DOHH2 (cell line): ENCODE measurements at regions not wholly inside any gene's neighbourhood (a gene's known extent, or its start where the extent isn't known, plus 50 kb on each side); places are given as distances from the start of the nearest gene placed in this dataset.

Experiments
- H3F3A ChIP-seq: fragments of 200-600 bp; sonication (generic), shearing (Covaris generic); 2 replicates; pipeline ENCODE4 v1.6.0; 2016; ENCODE audit warnings: antibody characterized with exemption, mild to moderate bottlenecking; ENCODE audit not compliant: control insufficient read depth, insufficient read depth
- H3K27ac ChIP-seq: fragments of 200-600 bp; sonication (generic); 2 replicates; pipeline ENCODE4 v1.5.1; 2014; ENCODE audit warnings: low read depth, mild to moderate bottlenecking, low read length, moderate library complexity
- H3K27me3 ChIP-seq: fragments of 200-600 bp; sonication (generic); 2 replicates; pipeline ENCODE4 v1.6.1; 2014; ENCODE audit warnings: mild to moderate bottlenecking, low read length, mixed read lengths; ENCODE audit not compliant: control insufficient read depth
- H3K36me3 ChIP-seq: fragments of 200-600 bp; sonication (generic); 2 replicates; pipeline ENCODE4 v1.6.1; 2014; ENCODE audit warnings: mild to moderate bottlenecking, low read length, moderate library complexity, mixed read lengths; ENCODE audit not compliant: control insufficient read depth
- H3K4me1 ChIP-seq: fragments of 200-600 bp; sonication (generic); 2 replicates; pipeline ENCODE4 v1.6.1; 2014; ENCODE audit warnings: mild to moderate bottlenecking, low read length, mixed read lengths; ENCODE audit not compliant: control insufficient read depth
- H3K4me2 ChIP-seq: fragments of 200-600 bp; sonication (generic); 2 replicates; pipeline ENCODE4 v1.6.0; 2014; ENCODE audit warnings: mild to moderate bottlenecking, low read length, moderate library complexity
- H3K4me3 ChIP-seq: fragments of 200-600 bp; sonication (generic); 2 replicates; pipeline ENCODE4 v1.5.1; 2014; ENCODE audit warnings: mild to moderate bottlenecking, low read length, mixed read lengths
- H3K79me2 ChIP-seq: fragments of 200-600 bp; sonication (generic); 2 replicates; pipeline ENCODE4 v1.6.1; 2014; ENCODE audit warnings: mild to moderate bottlenecking, low read length, mixed read lengths; ENCODE audit not compliant: control insufficient read depth
- H3K9me2 ChIP-seq: fragments of 200-600 bp; sonication (generic); replicated peaks from 2 replicates; pipeline ENCODE4 v1.6.1; 2014; ENCODE audit warnings: mild to moderate bottlenecking, low read length, mixed read lengths; ENCODE audit not compliant: control insufficient read depth
- H3K9me3 ChIP-seq: fragments of 200-600 bp; sonication (generic); 2 replicates; pipeline ENCODE4 v1.6.1; 2014; ENCODE audit warnings: antibody characterized with exemption, low read length, mixed read lengths; ENCODE audit not compliant: control insufficient read depth, insufficient read depth
- H4K20me1 ChIP-seq: fragments of 200-600 bp; sonication (generic); 2 replicates; pipeline ENCODE4 v1.6.0; 2014; ENCODE audit warnings: low read depth, mild to moderate bottlenecking, antibody characterized with exemption, low read length, moderate library complexity; ENCODE audit not compliant: control insufficient read depth, insufficient read depth
- EZH2phosphoT487 ChIP-seq: fragments of 200-600 bp; sonication (generic); IDR thresholded peaks from 2 replicates; pipeline ENCODE4 v1.6.1; 2017; ENCODE audit warnings: borderline replicate concordance, mild to moderate bottlenecking, antibody characterized with exemption, low read length, moderate library complexity, mixed read lengths
- TF ChIP-seq, protein P1 (sequence below): fragments of 200-600 bp; sonication (generic); IDR thresholded peaks from one replicate; pipeline ENCODE4 v1.5.1; 2014; ENCODE audit warnings: antibody characterized with exemption, mild to moderate bottlenecking, low read depth, low read length; ENCODE audit not compliant: poor library complexity, severe bottlenecking

DNA sequence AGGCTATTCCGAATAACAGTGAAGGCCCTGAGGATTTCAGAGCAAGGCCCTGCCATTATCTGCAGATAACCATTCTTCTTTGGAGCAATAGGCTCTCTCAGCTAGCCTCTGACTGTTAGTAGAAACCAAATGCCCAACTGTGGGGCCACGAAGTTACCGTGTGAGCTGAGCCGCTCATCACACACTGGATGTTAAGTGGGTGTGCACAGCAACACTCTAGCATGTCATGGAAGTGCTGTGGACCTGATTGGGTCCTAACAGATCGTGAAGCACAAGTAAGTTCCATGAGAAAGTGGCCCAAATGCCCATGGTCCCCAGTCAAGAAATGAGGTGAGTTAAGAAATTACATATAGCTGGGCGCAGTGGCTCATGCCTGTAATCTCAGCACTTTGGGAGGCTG lies 190.4 kb downstream of the ALG10 start:
- Histone ChIP-seq H3K27ac (no peak overlapping the region), H3K9me3 (no peaks in the 10 kb centered on the region; the same call in 1 of the 2 replicates), H3K4me3 (no peak overlapping the region), H3K27me3 (no peaks in the 10 kb centered on the region), H3K4me1 (no peaks in the 10 kb centered on the region), H3F3A (no peaks in the 10 kb centered on the region), H3K9me2 (no peaks in the 10 kb centered on the region), H3K36me3 (no peaks in the 10 kb centered on the region), H4K20me1 (no peaks in the 10 kb centered on the region), H3K79me2 (no peaks in the 10 kb centered on the region), H3K4me2 (no peak overlapping the region)
- TF ChIP-seq EZH2phosphoT487, result no peak
- TF ChIP-seq, protein P1, sequence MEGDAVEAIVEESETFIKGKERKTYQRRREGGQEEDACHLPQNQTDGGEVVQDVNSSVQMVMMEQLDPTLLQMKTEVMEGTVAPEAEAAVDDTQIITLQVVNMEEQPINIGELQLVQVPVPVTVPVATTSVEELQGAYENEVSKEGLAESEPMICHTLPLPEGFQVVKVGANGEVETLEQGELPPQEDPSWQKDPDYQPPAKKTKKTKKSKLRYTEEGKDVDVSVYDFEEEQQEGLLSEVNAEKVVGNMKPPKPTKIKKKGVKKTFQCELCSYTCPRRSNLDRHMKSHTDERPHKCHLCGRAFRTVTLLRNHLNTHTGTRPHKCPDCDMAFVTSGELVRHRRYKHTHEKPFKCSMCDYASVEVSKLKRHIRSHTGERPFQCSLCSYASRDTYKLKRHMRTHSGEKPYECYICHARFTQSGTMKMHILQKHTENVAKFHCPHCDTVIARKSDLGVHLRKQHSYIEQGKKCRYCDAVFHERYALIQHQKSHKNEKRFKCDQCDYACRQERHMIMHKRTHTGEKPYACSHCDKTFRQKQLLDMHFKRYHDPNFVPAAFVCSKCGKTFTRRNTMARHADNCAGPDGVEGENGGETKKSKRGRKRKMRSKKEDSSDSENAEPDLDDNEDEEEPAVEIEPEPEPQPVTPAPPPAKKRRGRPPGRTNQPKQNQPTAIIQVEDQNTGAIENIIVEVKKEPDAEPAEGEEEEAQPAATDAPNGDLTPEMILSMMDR, result no peak

DNA sequence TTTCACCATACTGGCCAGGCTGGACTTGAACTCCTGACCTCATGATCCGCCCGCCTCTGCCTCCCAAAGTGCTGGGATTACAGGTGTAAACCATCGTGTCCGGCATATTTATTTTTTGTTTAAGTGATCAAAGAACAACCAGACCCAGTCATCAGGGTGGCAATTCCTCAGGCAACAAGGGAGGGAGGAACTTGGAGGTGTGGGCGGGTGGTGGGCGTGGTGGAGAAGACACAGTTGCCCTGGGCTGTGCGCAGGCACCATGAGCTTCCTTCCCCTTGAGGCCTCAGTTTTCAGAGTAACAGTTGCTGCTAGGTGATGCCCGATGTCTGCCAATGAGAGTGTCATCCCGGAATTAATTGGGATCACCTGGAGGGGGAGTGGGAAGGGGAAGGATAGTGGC lies 191.7 kb downstream of the ALG10 start:
- no peaks in the 10 kb centered on the region for H3K79me2 ChIP-seq
- H3K27ac ChIP-seq, result no peak overlapping the region
- no peak overlapping the region for H3K4me3 ChIP-seq
- no peaks in the 10 kb centered on the region for H3K9me3 ChIP-seq
- peaks cover 3% of the 10 kb centered on the region; the same call in 1 of the 2 replicates for H3K4me1 ChIP-seq
- H3K36me3 ChIP-seq, result no peaks in the 10 kb centered on the region
- no peaks in the 10 kb centered on the region for H3K27me3 ChIP-seq
- no peaks in the 10 kb centered on the region for H3K9me2 ChIP-seq
- no peaks in the 10 kb centered on the region for H3F3A ChIP-seq
- TF ChIP-seq, protein P1, result no peak
- no peak for TF ChIP-seq EZH2phosphoT487
- no peaks in the 10 kb centered on the region for H4K20me1 ChIP-seq
- no peak overlapping the region for H3K4me2 ChIP-seq

DNA sequence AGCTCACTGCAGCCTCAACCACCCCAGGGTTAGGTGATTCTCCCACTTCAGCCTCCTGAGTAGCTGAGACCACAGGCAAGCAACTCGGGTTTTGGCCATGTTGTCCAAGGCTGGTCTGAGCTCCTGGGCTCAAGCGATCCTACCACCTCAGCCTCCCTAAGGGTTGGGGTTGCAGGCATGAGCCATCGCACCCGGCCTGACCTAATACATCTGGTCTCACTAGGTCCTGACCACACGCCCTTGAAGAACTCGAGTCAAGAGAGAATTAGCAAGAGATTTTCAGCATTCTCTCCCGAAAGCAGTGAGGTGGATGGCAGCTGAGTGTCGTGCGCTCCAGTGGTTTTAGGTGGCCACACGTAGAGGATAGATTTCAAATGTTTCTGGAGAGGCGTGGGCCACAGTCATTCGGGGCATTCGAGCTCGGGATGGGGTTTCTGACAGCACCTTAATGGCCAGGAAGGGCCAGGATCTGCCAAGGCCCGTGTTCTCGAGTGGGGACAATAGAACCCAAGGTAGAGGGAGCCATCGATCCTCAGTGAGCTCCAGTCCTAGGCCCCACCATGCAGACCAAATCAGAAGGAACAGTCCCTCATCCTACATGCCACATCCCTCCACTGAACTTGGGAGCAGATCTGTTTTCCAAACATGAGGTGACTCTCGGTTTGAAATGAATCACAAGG lies 193.1 kb downstream of the ALG10 start:
- Histone ChIP-seq H3K36me3 (no peaks in the 10 kb centered on the region), H3K9me2 (no peaks in the 10 kb centered on the region), H4K20me1 (no peaks in the 10 kb centered on the region), H3K27me3 (no peaks in the 10 kb centered on the region), H3K4me2 (no peak overlapping the region), H3F3A (no peaks in the 10 kb centered on the region), H3K4me3 (no peak overlapping the region), H3K9me3 (no peaks in the 10 kb centered on the region), H3K27ac (no peak overlapping the region), H3K79me2 (no peaks in the 10 kb centered on the region), H3K4me1 (peaks cover 3% of the 10 kb centered on the region; the same call in 1 of the 2 replicates)
- no peak for TF ChIP-seq EZH2phosphoT487
- TF ChIP-seq, protein P1, result no peak
